ENCODE measurements at regions not wholly inside any gene's neighbourhood (a gene's known extent, or its start where the extent isn't known, plus 50 kb on each side); places are given as distances from the start of the nearest gene placed in this dataset.

DNA sequence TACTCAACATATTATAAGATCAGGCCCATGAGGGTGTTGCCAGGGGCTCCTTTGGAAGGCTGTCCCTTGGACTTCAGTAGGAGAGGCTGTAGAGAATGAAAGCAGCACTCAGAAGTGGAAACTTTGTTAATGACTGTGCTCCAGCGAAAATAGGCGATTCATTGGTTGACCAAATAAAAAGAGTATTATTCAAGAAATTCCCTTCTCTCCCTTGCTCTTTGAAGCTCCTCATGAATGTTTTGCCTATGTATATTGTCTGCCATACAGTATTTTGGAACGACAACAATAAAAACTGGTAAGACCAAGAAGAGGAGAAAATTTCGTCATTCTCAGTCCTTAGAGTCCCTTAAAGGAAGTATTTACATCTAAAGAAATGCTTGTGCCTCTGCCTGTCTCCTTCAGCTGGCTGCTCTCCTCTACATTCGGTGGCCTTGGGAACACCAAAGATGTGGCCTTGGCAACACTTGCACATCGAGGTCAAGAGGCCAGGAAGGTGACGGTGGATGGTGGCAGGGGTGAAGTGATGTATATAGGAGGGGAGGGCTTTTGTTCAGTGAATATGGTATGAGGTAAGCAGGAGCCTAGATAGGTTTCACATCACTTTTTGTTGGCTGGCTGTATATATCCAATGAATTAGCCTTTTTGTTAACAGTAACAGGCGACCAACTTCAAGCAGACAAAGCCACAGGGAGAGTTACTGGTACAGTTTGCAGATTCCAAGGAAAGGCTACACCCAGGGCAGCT is 95.0 kb upstream of the ACTBL2 start:
- no peak for DNase-seq (ENCODE audit: low read depth in 1 of 2, low spot score in 1 of 2)
- H3K4me3 ChIP-seq (replicated peaks; ENCODE audit: insufficient read depth, low read length): no peak overlapping the region
- H3K27me3 ChIP-seq (ENCODE audit: insufficient read depth, poor library complexity, severe bottlenecking): no peaks in the 10 kb centered on the region
- TF ChIP-seq, protein P1, sequence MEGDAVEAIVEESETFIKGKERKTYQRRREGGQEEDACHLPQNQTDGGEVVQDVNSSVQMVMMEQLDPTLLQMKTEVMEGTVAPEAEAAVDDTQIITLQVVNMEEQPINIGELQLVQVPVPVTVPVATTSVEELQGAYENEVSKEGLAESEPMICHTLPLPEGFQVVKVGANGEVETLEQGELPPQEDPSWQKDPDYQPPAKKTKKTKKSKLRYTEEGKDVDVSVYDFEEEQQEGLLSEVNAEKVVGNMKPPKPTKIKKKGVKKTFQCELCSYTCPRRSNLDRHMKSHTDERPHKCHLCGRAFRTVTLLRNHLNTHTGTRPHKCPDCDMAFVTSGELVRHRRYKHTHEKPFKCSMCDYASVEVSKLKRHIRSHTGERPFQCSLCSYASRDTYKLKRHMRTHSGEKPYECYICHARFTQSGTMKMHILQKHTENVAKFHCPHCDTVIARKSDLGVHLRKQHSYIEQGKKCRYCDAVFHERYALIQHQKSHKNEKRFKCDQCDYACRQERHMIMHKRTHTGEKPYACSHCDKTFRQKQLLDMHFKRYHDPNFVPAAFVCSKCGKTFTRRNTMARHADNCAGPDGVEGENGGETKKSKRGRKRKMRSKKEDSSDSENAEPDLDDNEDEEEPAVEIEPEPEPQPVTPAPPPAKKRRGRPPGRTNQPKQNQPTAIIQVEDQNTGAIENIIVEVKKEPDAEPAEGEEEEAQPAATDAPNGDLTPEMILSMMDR (IDR thresholded peaks at IDR 0.05; ENCODE audit: insufficient read depth, low read length): no peak
- TF ChIP-seq GABPA (IDR thresholded peaks at IDR 0.05; ENCODE audit: low read depth) (no peak), POLR2AphosphoS5 (IDR thresholded peaks at IDR 0.05; ENCODE audit: low read depth) (no peak), SPI1 (IDR thresholded peaks at IDR 0.05; ENCODE audit: borderline replicate concordance, low read depth) (no peak)
- TF ChIP-seq, protein P2, sequence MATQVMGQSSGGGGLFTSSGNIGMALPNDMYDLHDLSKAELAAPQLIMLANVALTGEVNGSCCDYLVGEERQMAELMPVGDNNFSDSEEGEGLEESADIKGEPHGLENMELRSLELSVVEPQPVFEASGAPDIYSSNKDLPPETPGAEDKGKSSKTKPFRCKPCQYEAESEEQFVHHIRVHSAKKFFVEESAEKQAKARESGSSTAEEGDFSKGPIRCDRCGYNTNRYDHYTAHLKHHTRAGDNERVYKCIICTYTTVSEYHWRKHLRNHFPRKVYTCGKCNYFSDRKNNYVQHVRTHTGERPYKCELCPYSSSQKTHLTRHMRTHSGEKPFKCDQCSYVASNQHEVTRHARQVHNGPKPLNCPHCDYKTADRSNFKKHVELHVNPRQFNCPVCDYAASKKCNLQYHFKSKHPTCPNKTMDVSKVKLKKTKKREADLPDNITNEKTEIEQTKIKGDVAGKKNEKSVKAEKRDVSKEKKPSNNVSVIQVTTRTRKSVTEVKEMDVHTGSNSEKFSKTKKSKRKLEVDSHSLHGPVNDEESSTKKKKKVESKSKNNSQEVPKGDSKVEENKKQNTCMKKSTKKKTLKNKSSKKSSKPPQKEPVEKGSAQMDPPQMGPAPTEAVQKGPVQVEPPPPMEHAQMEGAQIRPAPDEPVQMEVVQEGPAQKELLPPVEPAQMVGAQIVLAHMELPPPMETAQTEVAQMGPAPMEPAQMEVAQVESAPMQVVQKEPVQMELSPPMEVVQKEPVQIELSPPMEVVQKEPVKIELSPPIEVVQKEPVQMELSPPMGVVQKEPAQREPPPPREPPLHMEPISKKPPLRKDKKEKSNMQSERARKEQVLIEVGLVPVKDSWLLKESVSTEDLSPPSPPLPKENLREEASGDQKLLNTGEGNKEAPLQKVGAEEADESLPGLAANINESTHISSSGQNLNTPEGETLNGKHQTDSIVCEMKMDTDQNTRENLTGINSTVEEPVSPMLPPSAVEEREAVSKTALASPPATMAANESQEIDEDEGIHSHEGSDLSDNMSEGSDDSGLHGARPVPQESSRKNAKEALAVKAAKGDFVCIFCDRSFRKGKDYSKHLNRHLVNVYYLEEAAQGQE (IDR thresholded peaks at IDR 0.05; ENCODE audit: insufficient replicate concordance, low read depth): no peak
- H3K27ac ChIP-seq (replicated peaks): no peak overlapping the region

DNA sequence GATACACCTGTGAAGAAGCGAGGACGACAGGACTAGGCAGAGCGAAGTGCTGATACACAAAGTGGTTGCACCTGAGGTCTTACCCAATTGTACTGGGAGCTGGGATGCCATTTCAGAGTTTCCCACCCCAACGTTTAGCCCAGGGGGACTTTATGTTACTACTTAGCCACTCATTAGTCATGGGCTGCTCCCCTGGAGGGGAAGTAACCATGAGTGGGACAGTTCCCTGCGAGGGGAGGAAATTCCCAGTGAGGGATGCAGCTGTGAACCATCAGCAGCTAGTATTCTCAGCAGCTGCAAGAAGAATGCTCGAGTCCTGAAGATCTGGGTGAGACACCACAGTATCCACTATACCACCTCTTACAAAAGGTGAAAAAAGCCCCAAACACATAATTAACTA is 93.7 kb upstream of the ACTBL2 start:
- H3K27ac ChIP-seq (replicated peaks): no peak overlapping the region
- no peaks in the 10 kb centered on the region for H3K27me3 ChIP-seq (ENCODE audit: insufficient read depth, poor library complexity, severe bottlenecking)
- TF ChIP-seq, protein P2 (IDR thresholded peaks at IDR 0.05; ENCODE audit: insufficient replicate concordance, low read depth): no peak
- TF ChIP-seq GABPA (IDR thresholded peaks at IDR 0.05; ENCODE audit: low read depth): no peak
- TF ChIP-seq, protein P1 (IDR thresholded peaks at IDR 0.05; ENCODE audit: insufficient read depth, low read length): no peak
- no peak for TF ChIP-seq SPI1 (IDR thresholded peaks at IDR 0.05; ENCODE audit: borderline replicate concordance, low read depth)
- H3K4me3 ChIP-seq (replicated peaks; ENCODE audit: insufficient read depth, low read length): no peak overlapping the region
- no peak for DNase-seq (ENCODE audit: low read depth in 1 of 2, low spot score in 1 of 2)

DNA sequence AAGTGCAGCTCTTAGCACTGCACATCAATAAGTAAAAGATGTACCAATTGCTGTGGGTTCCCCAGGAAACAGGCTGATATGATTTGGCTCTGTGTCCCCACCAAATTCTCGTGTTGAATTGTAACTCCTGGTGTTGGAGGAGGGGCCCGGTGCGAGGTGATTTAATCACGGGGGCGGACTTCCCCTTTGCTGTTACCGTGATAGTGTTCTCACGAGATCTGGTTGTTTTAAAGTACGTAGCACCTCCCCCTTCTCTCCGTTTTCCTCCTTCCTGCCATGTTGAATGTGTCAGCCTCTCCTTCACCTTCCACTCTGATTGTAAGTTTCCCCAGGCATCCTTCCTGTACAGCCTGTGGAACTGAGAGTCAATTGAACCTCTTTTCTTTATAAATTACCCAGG is 93.2 kb upstream of the ACTBL2 start:
- TF ChIP-seq, protein P2 (IDR thresholded peaks at IDR 0.05; ENCODE audit: insufficient replicate concordance, low read depth): no peak
- TF ChIP-seq, protein P1 (IDR thresholded peaks at IDR 0.05; ENCODE audit: insufficient read depth, low read length): no peak
- no peak for TF ChIP-seq GABPA (IDR thresholded peaks at IDR 0.05; ENCODE audit: low read depth)
- no peak for TF ChIP-seq SPI1 (IDR thresholded peaks at IDR 0.05; ENCODE audit: borderline replicate concordance, low read depth)
- TF ChIP-seq POLR2AphosphoS5 (IDR thresholded peaks at IDR 0.05; ENCODE audit: low read depth): no peak
- no peaks in the 10 kb centered on the region for H3K27me3 ChIP-seq (ENCODE audit: insufficient read depth, poor library complexity, severe bottlenecking)
- H3K4me3 ChIP-seq (replicated peaks; ENCODE audit: insufficient read depth, low read length): no peak overlapping the region
- DNase-seq (ENCODE audit: low read depth in 1 of 2, low spot score in 1 of 2): no peak
- no peak overlapping the region for H3K27ac ChIP-seq (replicated peaks)
